H9 (cell line): ENCODE measurements at regions not wholly inside any gene's neighbourhood (a gene's known extent, or its start where the extent isn't known, plus 50 kb on each side); places are given as distances from the start of the nearest gene placed in this dataset.

Source experiments
- DNase-seq: peaks from one replicate; pipeline ENCODE4 v3.0.0-alpha.2; 2017
- H2AFZ ChIP-seq: one replicate; pipeline ENCODE4 v1.6.1; 2013; ENCODE audit warnings: mild to moderate bottlenecking, low read length, control low read depth, moderate library complexity
- H2AK5ac ChIP-seq: 2 replicates; pipeline ENCODE4 v1.6.1; 2013; ENCODE audit warnings: low read length, control low read depth, mixed read lengths; ENCODE audit not compliant: insufficient read length
- H2BK120ac ChIP-seq: one replicate; pipeline ENCODE4 v1.6.1; 2013; ENCODE audit warnings: low read depth, mild to moderate bottlenecking, low read length, control low read depth, inconsistent platforms; ENCODE audit not compliant: poor library complexity, severe bottlenecking
- H2BK12ac ChIP-seq: 2 replicates; pipeline ENCODE4 v1.6.1; 2013; ENCODE audit warnings: low read length, control low read depth, mixed read lengths, low read depth; ENCODE audit not compliant: insufficient read length
- H2BK15ac ChIP-seq: 2 replicates; pipeline ENCODE4 v1.6.1; 2013; ENCODE audit warnings: low read depth, low read length, control low read depth
- H2BK20ac ChIP-seq: one replicate; pipeline ENCODE4 v1.6.1; 2013; ENCODE audit warnings: low read depth, mild to moderate bottlenecking, low read length, control low read depth, inconsistent platforms; ENCODE audit not compliant: poor library complexity, severe bottlenecking
- H2BK5ac ChIP-seq: 2 replicates; pipeline ENCODE4 v1.6.1; 2013; ENCODE audit warnings: low read length, control low read depth, mixed read lengths; ENCODE audit not compliant: insufficient read length
- H3K14ac ChIP-seq: 2 replicates; pipeline ENCODE4 v1.6.1; 2013; ENCODE audit warnings: low read length, control low read depth; ENCODE audit not compliant: insufficient read depth
- H3K18ac ChIP-seq: 2 replicates; pipeline ENCODE4 v1.6.1; 2013; ENCODE audit warnings: low read depth, mild to moderate bottlenecking, mixed read lengths, low read length, control low read depth; ENCODE audit not compliant: insufficient read length
- H3K23ac ChIP-seq: 2 replicates; pipeline ENCODE4 v1.6.1; 2013; ENCODE audit warnings: low read length, control low read depth, mixed read lengths, low read depth; ENCODE audit not compliant: insufficient read length
- H3K23me2 ChIP-seq: 2 replicates; pipeline ENCODE4 v1.6.1; 2013; ENCODE audit warnings: low read depth, mild to moderate bottlenecking, mixed read lengths, low read length, control low read depth; ENCODE audit not compliant: insufficient read length, poor library complexity, severe bottlenecking
- H3K27ac ChIP-seq: 2 replicates; pipeline ENCODE4 v1.5.1; 2013; ENCODE audit warnings: low read length, control low read depth, mixed read lengths, low read depth; ENCODE audit not compliant: insufficient read length
- H3K27me3 ChIP-seq: 2 replicates; pipeline ENCODE4 v1.6.1; 2013; ENCODE audit warnings: low read length, control low read depth, inconsistent platforms; ENCODE audit not compliant: insufficient read depth
- H3K4ac ChIP-seq: 2 replicates; pipeline ENCODE4 v1.6.1; 2013; ENCODE audit warnings: low read depth, mild to moderate bottlenecking, control low read depth, inconsistent platforms, low read length, moderate library complexity
- H3K4me1 ChIP-seq: 2 replicates; pipeline ENCODE4 v1.6.1; 2013; ENCODE audit warnings: low read length, control low read depth, inconsistent platforms; ENCODE audit not compliant: insufficient read depth
- H3K4me2 ChIP-seq: 2 replicates; pipeline ENCODE4 v1.6.1; 2013; ENCODE audit warnings: low read length, control low read depth, mixed read lengths; ENCODE audit not compliant: insufficient read length, insufficient read depth
- H3K56ac ChIP-seq: 2 replicates; pipeline ENCODE4 v1.6.1; 2013; ENCODE audit warnings: low read depth, mild to moderate bottlenecking, mixed read lengths, low read length, control low read depth; ENCODE audit not compliant: insufficient read length
- H3K79me1 ChIP-seq: 2 replicates; pipeline ENCODE4 v1.6.1; 2013; ENCODE audit warnings: low read depth, mild to moderate bottlenecking, moderate library complexity, low read length, control low read depth, inconsistent platforms; ENCODE audit not compliant: insufficient read depth, poor library complexity, severe bottlenecking
- H3K79me2 ChIP-seq: 2 replicates; pipeline ENCODE4 v1.6.1; 2013; ENCODE audit warnings: low read length, control low read depth, inconsistent platforms; ENCODE audit not compliant: insufficient read depth
- H3K9ac ChIP-seq: 2 replicates; pipeline ENCODE4 v1.6.1; 2013; ENCODE audit warnings: low read length, control low read depth, mixed read lengths; ENCODE audit not compliant: insufficient read length; ENCODE audit errors: extremely low read depth
- H3K9me3 ChIP-seq: one replicate; pipeline ENCODE4 v1.6.1; 2013; ENCODE audit warnings: low read depth, low read length, inconsistent platforms; ENCODE audit not compliant: control insufficient read depth
- H3T11ph ChIP-seq: one replicate; pipeline ENCODE4 v1.6.1; 2013; ENCODE audit warnings: mild to moderate bottlenecking, low read length, control low read depth, inconsistent platforms
- H4K20me1 ChIP-seq: one replicate; pipeline ENCODE4 v1.6.1; 2013; ENCODE audit not compliant: control insufficient read depth, insufficient read length, insufficient read depth
- H4K5ac ChIP-seq: 2 replicates; pipeline ENCODE4 v1.6.1; 2013; ENCODE audit warnings: low read depth, mild to moderate bottlenecking, mixed read lengths, low read length, control low read depth; ENCODE audit not compliant: insufficient read length
- H4K8ac ChIP-seq: replicated peaks from 2 replicates; pipeline ENCODE4 v1.6.1; 2013; ENCODE audit warnings: low read length, control low read depth, mixed read lengths, low read depth; ENCODE audit not compliant: insufficient read length
- H4K91ac ChIP-seq: 2 replicates; pipeline ENCODE4 v1.6.1; 2013; ENCODE audit warnings: low read depth, mild to moderate bottlenecking, moderate library complexity, mixed read lengths, low read length, control low read depth; ENCODE audit not compliant: insufficient read length
- H3K27ac Mint-ChIP-seq, 3 experiments: 2 replicates in 2 of 3; 3 replicates in 1 of 3; pipeline ENCODE4 v1.8.0; 2020 to 2021; ENCODE audit warnings: mixed read lengths in 3 of 3, mild to moderate bottlenecking in 1 of 3, moderate library complexity in 1 of 3
- H3K27me3 Mint-ChIP-seq: 2 replicates; pipeline ENCODE4 v1.8.0; 2021; ENCODE audit warnings: low read depth, mild to moderate bottlenecking, moderate library complexity, mixed read lengths
- H3K36me3 Mint-ChIP-seq, 3 experiments: 2 replicates in 2 of 3; 3 replicates in 1 of 3; pipeline ENCODE4 v1.8.0; 2020 to 2021; ENCODE audit warnings: low read depth in 3 of 3, mixed read lengths in 3 of 3; ENCODE audit not compliant: insufficient read depth in 1 of 3
- H3K4me1 Mint-ChIP-seq, 2 experiments: 2 replicates each; pipeline ENCODE4 v1.8.0; 2020; ENCODE audit warnings: mixed read lengths in 2 of 2
- H3K4me3 Mint-ChIP-seq, 2 experiments: 2 replicates in 1 of 2; 3 replicates in 1 of 2; pipeline ENCODE4 v1.8.0; 2020 to 2021; ENCODE audit warnings: mild to moderate bottlenecking in 2 of 2, mixed read lengths in 2 of 2, moderate library complexity in 1 of 2
- H3K9me3 Mint-ChIP-seq, 2 experiments: 2 replicates in 1 of 2; 3 replicates in 1 of 2; pipeline ENCODE4 v1.8.0; 2020; ENCODE audit warnings: mild to moderate bottlenecking in 2 of 2, mixed read lengths in 2 of 2, moderate library complexity in 1 of 2
- CTCF ChIP-seq: fragments of 200-600 bp; sonication (generic); conservative IDR thresholded peaks from 3 replicates; pipeline ENCODE4 v1.8.0; 2021; ENCODE audit warnings: antibody characterized with exemption, mild to moderate bottlenecking
- WGBS: extraction: QIAGEN DNeasy Blood & Tissue Kit; methylation state at CpG from one replicate; pipeline ENCODE4 v1.1.7; 2013; ENCODE audit warnings: missing lambda C conversion rate, low lambda C conversion rate, mixed read lengths; ENCODE audit not compliant: insufficient read length; ENCODE audit errors: extremely low coverage; 5-methylcytosine and 5-hydroxymethylcytosine counted together

- H3K79me1 ChIP-seq, result no peaks in the 10 kb centered on the region
- Mint-ChIP-seq H3K27ac (no peak overlapping the region), H3K36me3 (no peaks in the 10 kb centered on the region), H3K4me3 (no peak overlapping the region), H3K9me3 (no peaks in the 10 kb centered on the region), H3K4me1 (peaks cover 10 to 23% of the 10 kb centered on the region in 2 experiments), H3K27me3 (peaks cover 1% of the 10 kb centered on the region)
- H3K4ac ChIP-seq, result no peak overlapping the region
- H3K23me2 ChIP-seq, result peaks cover 3% of the 10 kb centered on the region
- H3K14ac ChIP-seq, result no peak overlapping the region
- H4K91ac ChIP-seq, result no peak overlapping the region
- no peak overlapping the region for H4K8ac ChIP-seq
- H2AFZ ChIP-seq, result no peak overlapping the region
- no peak overlapping the region for H3K9ac ChIP-seq
- H3K56ac ChIP-seq, result no peak overlapping the region
- H2BK120ac ChIP-seq, result no peak overlapping the region
- H3K9me3 ChIP-seq, result no peaks in the 10 kb centered on the region
- H2BK20ac ChIP-seq, result no peak overlapping the region
- no peak overlapping the region for H3K18ac ChIP-seq
- H2AK5ac ChIP-seq, result no peak overlapping the region
- no peak for TF ChIP-seq CTCF
- no peaks in the 10 kb centered on the region for H3K4me1 ChIP-seq
- H3K4me2 ChIP-seq, result no peak overlapping the region
- H2BK12ac ChIP-seq, result no peak overlapping the region
- H3K23ac ChIP-seq, result no peak overlapping the region
- no peak overlapping the region for H2BK5ac ChIP-seq
- no CpG with 5 or more reads among the region's 6 CpGs for WGBS
- H2BK15ac ChIP-seq, result no peak overlapping the region
- H4K5ac ChIP-seq, result no peak overlapping the region
- DNase-seq, result no peak
- H4K20me1 ChIP-seq, result no peaks in the 10 kb centered on the region
- H3K27ac ChIP-seq, result no peak overlapping the region
- no peak overlapping the region for H3T11ph ChIP-seq
- H3K79me2 ChIP-seq, result no peaks in the 10 kb centered on the region
- H3K27me3 ChIP-seq, result no peaks in the 10 kb centered on the region
Observed at GRCh38 chr1:229940684-229941083, 126.4 kb upstream of the GALNT2 start.
